Neural progenitor cell (in vitro differentiated cells): ENCODE measurements at regions not wholly inside any gene's neighbourhood (a gene's known extent, or its start where the extent isn't known, plus 50 kb on each side); places are given as distances from the start of the nearest gene placed in this dataset.

Experiments used
- DNase-seq: peaks from one replicate; pipeline ENCODE4 v3.0.0-alpha.2; 2016; ENCODE audit warnings: low spot score
- H2AFZ ChIP-seq: fragments of 200-600 bp; sonication (generic); replicated peaks from 2 replicates; pipeline ENCODE4 v1.6.1; 2016; ENCODE audit warnings: antibody characterized with exemption
- H3F3A ChIP-seq: fragments of 200-600 bp; sonication (generic); 2 replicates; pipeline ENCODE4 v1.6.1; 2016; ENCODE audit warnings: antibody characterized with exemption, low read depth
- H3K27ac ChIP-seq: fragments of 200-600 bp; sonication (generic); 2 replicates; pipeline ENCODE4 v1.5.1; 2016; ENCODE audit warnings: mild to moderate bottlenecking
- H3K27me3 ChIP-seq: fragments of 200-600 bp; sonication (generic); 2 replicates; pipeline ENCODE4 v1.6.1; 2016; ENCODE audit warnings: mild to moderate bottlenecking, moderate library complexity
- H3K36me3 ChIP-seq: fragments of 200-600 bp; sonication (generic); 2 replicates; pipeline ENCODE4 v1.5.1; 2016
- H3K4me1 ChIP-seq: fragments of 200-600 bp; sonication (generic); 2 replicates; pipeline ENCODE4 v1.6.1; 2016; ENCODE audit warnings: mixed run types
- H3K4me2 ChIP-seq: fragments of 200-600 bp; sonication (generic); 2 replicates; pipeline ENCODE4 v1.6.1; 2016
- H3K4me3 ChIP-seq: fragments of 200-600 bp; sonication (generic); 2 replicates; pipeline ENCODE4 v1.5.1; 2016
- H3K79me2 ChIP-seq: fragments of 200-600 bp; sonication (generic); 2 replicates; pipeline ENCODE4 v1.6.1; 2016; ENCODE audit warnings: low read depth
- H3K9ac ChIP-seq: fragments of 200-600 bp; sonication (generic); 2 replicates; pipeline ENCODE4 v1.6.1; 2016
- H3K9me3 ChIP-seq: fragments of 200-600 bp; sonication (generic); 2 replicates; pipeline ENCODE4 v1.5.1; 2016; ENCODE audit warnings: low read depth
- H4K20me1 ChIP-seq: fragments of 200-600 bp; sonication (generic); 2 replicates; pipeline ENCODE4 v1.6.1; 2016; ENCODE audit warnings: low read depth
- H3K27ac Mint-ChIP-seq: 3 replicates; pipeline ENCODE4 v1.8.0; 2021; ENCODE audit warnings: mixed read lengths
- H3K27me3 Mint-ChIP-seq: 2 replicates; pipeline ENCODE4 v1.8.0; 2022; ENCODE audit warnings: low read depth, mild to moderate bottlenecking, inconsistent platforms, moderate library complexity, mixed read lengths; ENCODE audit not compliant: insufficient read depth
- H3K36me3 Mint-ChIP-seq: 3 replicates; pipeline ENCODE4 v1.8.0; 2021; ENCODE audit warnings: mixed read lengths
- H3K4me1 Mint-ChIP-seq: 3 replicates; pipeline ENCODE4 v1.8.0; 2021; ENCODE audit warnings: mixed read lengths
- H3K4me3 Mint-ChIP-seq: 3 replicates; pipeline ENCODE4 v1.8.0; 2021; ENCODE audit warnings: mild to moderate bottlenecking, moderate library complexity, mixed read lengths
- H3K9me3 Mint-ChIP-seq: 3 replicates; pipeline ENCODE4 v1.8.0; 2020; ENCODE audit warnings: mixed read lengths
- EZH2 ChIP-seq: fragments of 200-600 bp; sonication (generic); IDR thresholded peaks from 2 replicates; pipeline ENCODE4 v1.6.1; 2017; ENCODE audit warnings: antibody characterized with exemption, mild to moderate bottlenecking, moderate library complexity
- EZH2phosphoT487 ChIP-seq: fragments of 200-600 bp; sonication (generic); IDR thresholded peaks from 2 replicates; pipeline ENCODE4 v1.6.1; 2017; ENCODE audit warnings: antibody characterized with exemption
- TF ChIP-seq, protein P1 (sequence below): fragments of 200-600 bp; sonication (generic); IDR thresholded peaks from 2 replicates; pipeline ENCODE4 v1.5.1; 2017; ENCODE audit warnings: antibody characterized with exemption, mild to moderate bottlenecking

DNA sequence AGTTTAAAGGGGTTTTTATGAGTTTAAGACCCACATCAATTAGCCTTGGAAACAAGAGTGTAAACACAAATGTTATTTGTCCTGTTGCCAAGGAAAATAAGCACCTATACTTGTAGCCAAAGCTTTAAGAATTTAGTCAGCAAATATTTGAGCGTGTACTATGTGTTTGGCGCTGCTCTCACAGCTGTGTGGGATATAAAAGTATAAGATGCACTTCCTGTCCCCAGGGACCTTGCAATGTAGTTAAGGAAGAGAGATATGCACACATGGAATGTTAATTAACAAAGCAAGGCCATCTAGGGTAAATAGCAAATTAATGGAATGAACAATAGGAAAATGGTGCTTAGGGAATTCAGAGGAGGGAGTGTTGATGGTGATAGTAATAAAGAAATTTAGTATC is 134.9 kb upstream of the SRRM4 start:
- Histone ChIP-seq H2AFZ (no peak overlapping the region), H3K27ac (no peak overlapping the region), H3K9me3 (no peaks in the 10 kb centered on the region), H3K4me2 (no peak overlapping the region), H3K9ac (no peak overlapping the region), H4K20me1 (no peaks in the 10 kb centered on the region), H3K27me3 (peaks cover 11% of the 10 kb centered on the region), H3F3A (no peaks in the 10 kb centered on the region), H3K36me3 (no peaks in the 10 kb centered on the region), H3K79me2 (no peaks in the 10 kb centered on the region), H3K4me3 (no peak overlapping the region), H3K4me1 (no peaks in the 10 kb centered on the region)
- DNase-seq: no peak
- Mint-ChIP-seq H3K9me3 (no peaks in the 10 kb centered on the region), H3K36me3 (no peaks in the 10 kb centered on the region), H3K27me3 (peaks cover 2% of the 10 kb centered on the region), H3K4me1 (no peaks in the 10 kb centered on the region), H3K27ac (no peak overlapping the region), H3K4me3 (no peak overlapping the region)
- TF ChIP-seq, protein P1, sequence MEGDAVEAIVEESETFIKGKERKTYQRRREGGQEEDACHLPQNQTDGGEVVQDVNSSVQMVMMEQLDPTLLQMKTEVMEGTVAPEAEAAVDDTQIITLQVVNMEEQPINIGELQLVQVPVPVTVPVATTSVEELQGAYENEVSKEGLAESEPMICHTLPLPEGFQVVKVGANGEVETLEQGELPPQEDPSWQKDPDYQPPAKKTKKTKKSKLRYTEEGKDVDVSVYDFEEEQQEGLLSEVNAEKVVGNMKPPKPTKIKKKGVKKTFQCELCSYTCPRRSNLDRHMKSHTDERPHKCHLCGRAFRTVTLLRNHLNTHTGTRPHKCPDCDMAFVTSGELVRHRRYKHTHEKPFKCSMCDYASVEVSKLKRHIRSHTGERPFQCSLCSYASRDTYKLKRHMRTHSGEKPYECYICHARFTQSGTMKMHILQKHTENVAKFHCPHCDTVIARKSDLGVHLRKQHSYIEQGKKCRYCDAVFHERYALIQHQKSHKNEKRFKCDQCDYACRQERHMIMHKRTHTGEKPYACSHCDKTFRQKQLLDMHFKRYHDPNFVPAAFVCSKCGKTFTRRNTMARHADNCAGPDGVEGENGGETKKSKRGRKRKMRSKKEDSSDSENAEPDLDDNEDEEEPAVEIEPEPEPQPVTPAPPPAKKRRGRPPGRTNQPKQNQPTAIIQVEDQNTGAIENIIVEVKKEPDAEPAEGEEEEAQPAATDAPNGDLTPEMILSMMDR: no peak

- peaks cover 11% of the 10 kb centered on the region for H3K27me3 ChIP-seq
- Mint-ChIP-seq H3K27ac (no peak overlapping the region), H3K36me3 (no peaks in the 10 kb centered on the region), H3K4me1 (no peaks in the 10 kb centered on the region), H3K27me3 (no peaks in the 10 kb centered on the region), H3K4me3 (no peak overlapping the region), H3K9me3 (no peaks in the 10 kb centered on the region)
- no peaks in the 10 kb centered on the region for H4K20me1 ChIP-seq
- no peak overlapping the region for H2AFZ ChIP-seq
- TF ChIP-seq EZH2 (no peak), EZH2phosphoT487 (no peak)
- TF ChIP-seq, protein P1: peak; percentile 93
- DNase-seq: peak; percentile 60
- no peaks in the 10 kb centered on the region for H3K79me2 ChIP-seq
- H3K4me2 ChIP-seq: no peak overlapping the region
- H3F3A ChIP-seq: no peaks in the 10 kb centered on the region
- H3K4me3 ChIP-seq: no peak overlapping the region
- H3K27ac ChIP-seq: no peak overlapping the region
- H3K4me1 ChIP-seq: peaks cover 9% of the 10 kb centered on the region
- H3K9me3 ChIP-seq: no peaks in the 10 kb centered on the region
- no peaks in the 10 kb centered on the region for H3K36me3 ChIP-seq
- H3K9ac ChIP-seq: no peak overlapping the region
Observed at GRCh38 chr12:118850244-118850825, 131.0 kb upstream of the SRRM4 start.

DNA sequence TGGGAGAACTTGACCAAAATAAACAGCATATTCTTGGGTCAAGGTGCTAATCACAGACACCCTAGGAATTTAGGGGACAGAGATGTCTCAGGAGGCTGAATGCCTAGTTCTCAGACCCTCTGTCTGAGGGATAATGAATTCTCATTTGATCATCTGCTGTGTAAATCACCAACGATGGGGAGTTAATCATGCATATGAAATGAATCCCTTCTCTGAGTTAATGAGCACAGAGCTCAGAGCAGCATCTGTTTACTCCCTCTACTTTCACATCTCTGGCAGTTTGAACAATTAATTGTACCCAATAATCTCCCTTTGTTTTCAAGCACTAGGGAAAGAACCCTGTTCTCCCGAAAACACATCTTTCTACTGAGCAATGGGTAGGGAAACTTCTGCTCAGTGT is 129.4 kb upstream of the SRRM4 start:
- peaks cover 9% of the 10 kb centered on the region for H3K4me1 ChIP-seq
- no peaks in the 10 kb centered on the region for H3K9me3 Mint-ChIP-seq
- H3K9me3 ChIP-seq: no peaks in the 10 kb centered on the region
- no peaks in the 10 kb centered on the region for H3K27me3 Mint-ChIP-seq
- no peak overlapping the region for H3K9ac ChIP-seq
- no peaks in the 10 kb centered on the region for H3K79me2 ChIP-seq
- H2AFZ ChIP-seq: no peak overlapping the region
- no peak overlapping the region for H3K4me3 Mint-ChIP-seq
- peak; percentile 28 for DNase-seq
- no peak overlapping the region for H3K27ac ChIP-seq
- peak overlapping the region; percentile 35 for H3K4me2 ChIP-seq
- no peaks in the 10 kb centered on the region for H3K4me1 Mint-ChIP-seq
- H3F3A ChIP-seq: no peaks in the 10 kb centered on the region
- no peaks in the 10 kb centered on the region for H3K36me3 ChIP-seq
- no peak overlapping the region for H3K4me3 ChIP-seq
- H4K20me1 ChIP-seq: no peaks in the 10 kb centered on the region
- no peak overlapping the region for H3K27ac Mint-ChIP-seq
- TF ChIP-seq EZH2 (no peak), EZH2phosphoT487 (no peak)
- TF ChIP-seq, protein P1: no peak
- H3K27me3 ChIP-seq: peaks cover 12% of the 10 kb centered on the region
- H3K36me3 Mint-ChIP-seq: no peaks in the 10 kb centered on the region
